ENCODE measurements at regions not wholly inside any gene's neighbourhood (a gene's known extent, or its start where the extent isn't known, plus 50 kb on each side); places are given as distances from the start of the nearest gene placed in this dataset.

GRCh38 chr11:130765951-130766649, 150.2 kb downstream of the SNX19 start:
- no peak for TF ChIP-seq CTCF (IDR thresholded peaks at IDR 0.05)
- no peak for TF ChIP-seq POLR2A (IDR thresholded peaks at IDR 0.05)
